GM21786 (cell line): ENCODE measurements at regions not wholly inside any gene's neighbourhood (a gene's known extent, or its start where the extent isn't known, plus 50 kb on each side); places are given as distances from the start of the nearest gene placed in this dataset.

Experiments used
- ATAC-seq: cut with Tn5 transposase; IDR thresholded peaks from one replicate; pipeline ENCODE4 v1.9.1; 2021; ENCODE audit not compliant: unreplicated experiment

DNA sequence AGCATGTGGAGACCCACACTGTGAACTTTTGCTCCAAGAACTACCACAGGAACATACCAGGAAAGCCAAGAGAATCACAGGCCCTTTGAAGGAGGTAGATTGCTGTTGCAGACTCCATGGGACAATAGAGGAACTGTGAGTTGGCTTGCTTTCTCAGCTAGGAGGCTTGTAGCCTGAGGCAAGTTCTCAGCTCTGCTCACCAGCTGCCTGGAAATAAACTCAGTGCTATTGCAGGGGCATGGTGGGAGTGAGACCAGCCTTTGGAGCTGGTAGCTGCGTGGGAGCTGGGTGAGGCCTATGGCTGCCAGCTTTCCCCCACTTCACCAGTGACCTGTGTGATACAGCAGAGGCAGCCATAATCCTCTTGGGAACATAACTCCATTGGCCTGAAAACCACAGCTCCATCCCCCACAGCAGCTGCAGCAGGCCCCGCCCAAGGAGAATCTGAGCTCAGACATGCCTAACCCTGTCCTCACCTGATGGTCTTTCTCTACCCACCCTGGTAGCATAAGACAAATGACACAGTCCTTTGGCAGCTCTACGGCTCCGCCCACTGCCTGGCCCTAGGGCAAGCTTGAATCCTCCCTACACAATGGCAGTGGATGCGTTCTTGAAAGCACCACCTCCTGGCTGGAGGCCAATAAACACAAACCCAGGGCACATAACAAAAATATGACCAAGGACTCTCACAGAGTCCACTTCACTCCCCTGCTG is 389.5 kb downstream of the KIF4B start:
- no peak for ATAC-seq

DNA sequence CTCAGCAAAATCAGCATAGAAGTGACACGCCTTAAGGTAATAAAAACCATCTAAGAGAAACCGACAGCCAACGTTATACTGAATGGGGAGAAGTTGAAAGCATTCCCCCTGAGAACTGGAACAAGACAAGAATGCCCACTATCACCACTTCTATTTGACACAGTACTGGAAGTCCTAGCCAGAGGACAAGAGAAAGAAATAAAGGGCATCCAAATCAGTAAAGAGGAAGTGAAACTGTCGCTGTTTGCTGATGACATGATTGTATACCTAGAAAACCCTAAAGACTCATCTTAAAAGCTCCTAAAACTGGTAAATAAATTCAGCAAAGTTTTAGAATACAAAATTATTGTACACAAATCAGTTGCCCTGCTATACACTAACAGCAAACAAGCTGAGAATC is 393.3 kb downstream of the KIF4B start:
- no peak for ATAC-seq

DNA sequence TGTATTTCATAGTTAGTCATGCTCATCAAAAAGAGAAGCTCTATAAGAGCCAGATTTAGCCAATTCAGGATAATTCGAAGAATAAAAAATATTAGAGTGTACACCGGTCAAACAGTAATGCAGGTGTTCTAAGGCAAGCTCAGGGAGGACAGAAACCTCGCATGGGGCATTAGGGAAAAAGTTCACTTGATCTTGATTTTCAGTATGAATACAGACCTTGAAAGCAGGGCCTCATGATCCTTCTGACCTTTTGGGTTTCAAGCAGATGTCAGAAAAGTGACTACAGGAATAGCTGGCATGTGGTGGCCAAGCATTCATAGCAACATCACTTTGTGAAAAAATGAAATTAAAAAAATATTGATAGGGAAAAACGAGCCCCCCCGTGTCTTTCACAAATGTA is 394.9 kb downstream of the KIF4B start:
- no peak for ATAC-seq

DNA sequence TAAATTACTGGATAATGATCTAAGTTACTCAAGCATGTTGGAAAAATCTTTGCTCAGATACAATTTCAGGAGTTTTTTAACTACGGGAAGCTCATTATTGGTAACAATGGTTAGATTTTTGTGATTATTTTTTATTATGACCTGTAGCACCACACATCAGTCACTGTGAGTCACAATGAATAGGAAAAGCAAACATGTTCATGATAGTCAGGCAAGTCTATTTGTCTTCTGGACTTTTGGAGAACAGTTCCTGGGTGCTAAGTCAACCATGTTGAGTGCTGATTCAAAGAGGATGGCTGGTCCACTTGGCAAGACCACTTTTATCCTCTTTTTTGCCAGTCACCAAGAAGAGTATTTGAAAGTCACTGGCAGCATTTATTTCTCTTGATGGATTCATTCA is 403.2 kb downstream of the KIF4B start:
- no peak for ATAC-seq

DNA sequence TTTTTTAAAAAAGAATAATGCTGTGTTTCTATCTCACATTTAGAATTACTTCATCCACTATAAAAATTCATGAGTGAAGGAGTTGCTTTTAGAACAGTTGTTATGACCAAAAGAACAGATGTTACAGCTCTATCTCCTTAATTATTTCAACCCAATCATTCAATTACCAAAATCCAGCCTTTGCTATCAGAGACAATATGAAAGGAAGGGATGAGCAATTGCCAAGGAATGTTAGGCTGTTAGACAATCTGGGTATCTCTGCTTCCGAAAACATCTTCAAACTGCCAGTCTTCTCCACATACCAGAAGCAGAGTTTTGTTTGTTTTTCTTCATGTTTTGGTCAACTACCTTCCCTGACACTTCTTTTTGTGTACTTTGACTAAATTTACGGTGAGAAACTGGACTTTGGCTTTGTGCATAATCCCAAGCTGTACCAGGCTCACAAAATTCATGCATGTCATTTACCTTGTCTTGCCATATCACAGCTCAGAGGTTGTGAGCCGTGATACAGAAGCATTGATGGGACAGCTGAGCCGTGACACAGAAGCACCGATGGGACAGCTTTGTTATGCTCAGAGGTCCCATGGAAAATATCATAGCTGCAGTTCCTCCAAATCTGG is 405.5 kb downstream of the KIF4B start:
- no peak for ATAC-seq

DNA sequence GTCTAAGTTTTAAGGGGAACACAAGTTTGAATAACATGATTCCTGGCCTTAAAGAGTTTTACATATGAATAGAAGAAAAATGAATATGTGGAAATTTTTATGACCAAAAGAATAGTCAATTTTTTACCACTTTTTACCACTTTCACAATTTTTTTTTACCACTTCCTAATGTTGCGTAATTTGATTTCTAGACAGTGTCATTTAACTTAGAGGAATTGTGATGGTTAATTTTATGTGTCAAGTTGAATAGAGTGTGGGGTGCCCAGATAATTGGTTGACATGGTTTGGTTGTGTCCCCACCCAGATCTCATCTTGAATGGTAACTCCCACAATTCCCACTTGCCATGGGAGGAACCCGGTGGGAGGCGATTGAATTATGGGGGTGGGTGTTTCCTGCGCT is 416.6 kb downstream of the KIF4B start:
- no peak for ATAC-seq

DNA sequence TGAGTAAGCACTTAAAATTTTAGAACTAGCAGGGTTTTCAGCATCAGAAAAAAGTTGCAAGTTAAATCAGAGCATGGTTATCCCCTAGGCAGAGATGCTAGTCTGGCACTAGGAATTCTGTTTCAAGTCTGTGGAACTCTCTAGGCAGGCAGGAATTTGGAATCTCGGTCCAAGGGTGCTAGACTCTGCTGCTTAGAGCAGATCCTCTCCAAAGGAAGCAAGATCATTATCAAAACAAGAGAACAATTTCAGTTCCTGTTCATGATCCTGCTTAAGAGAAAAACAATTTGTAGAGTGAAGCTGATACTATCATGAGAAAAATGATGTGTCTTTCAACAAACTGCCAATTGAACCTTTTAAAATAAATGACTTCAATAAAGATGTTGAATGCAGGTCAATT is 420.7 kb downstream of the KIF4B start:
- no peak for ATAC-seq

DNA sequence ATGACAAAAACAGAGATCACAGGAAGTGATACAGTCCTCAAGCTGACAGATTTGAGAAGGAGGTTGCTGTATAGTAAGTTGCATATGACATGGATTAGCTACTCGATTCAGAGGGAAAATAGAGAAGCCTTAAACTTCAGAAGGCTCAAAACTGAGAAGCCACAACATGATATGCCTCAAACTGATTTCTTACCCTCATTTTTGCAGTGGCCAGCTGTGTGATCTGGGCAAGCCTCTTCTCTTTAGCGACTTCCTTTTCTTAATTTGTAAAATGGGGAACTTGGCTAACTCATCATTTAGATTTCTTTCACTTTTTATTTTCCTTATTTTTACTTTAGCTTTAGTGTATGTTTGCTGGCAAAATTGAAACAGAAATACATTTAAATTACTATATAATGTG is 421.1 kb downstream of the KIF4B start:
- ATAC-seq = no peak

DNA sequence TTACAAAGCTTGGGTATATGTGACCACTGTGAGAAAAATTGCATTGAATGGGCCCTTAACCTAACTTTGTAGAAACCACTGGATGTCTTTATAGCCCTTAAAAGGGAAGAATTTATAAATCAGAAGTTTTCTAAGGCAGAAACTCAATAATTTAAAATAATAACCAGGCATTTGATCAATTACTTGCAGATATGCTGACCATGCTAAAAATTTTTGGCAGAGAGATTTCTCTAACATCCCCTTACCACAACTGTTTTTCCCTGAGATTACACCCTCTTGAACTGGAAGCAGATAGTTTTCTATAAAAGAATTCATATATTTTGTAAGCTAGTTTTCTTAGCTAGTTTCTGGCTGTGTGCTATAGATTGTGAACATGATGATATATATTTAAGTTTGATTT is 428.3 kb downstream of the KIF4B start:
- no peak for ATAC-seq

DNA sequence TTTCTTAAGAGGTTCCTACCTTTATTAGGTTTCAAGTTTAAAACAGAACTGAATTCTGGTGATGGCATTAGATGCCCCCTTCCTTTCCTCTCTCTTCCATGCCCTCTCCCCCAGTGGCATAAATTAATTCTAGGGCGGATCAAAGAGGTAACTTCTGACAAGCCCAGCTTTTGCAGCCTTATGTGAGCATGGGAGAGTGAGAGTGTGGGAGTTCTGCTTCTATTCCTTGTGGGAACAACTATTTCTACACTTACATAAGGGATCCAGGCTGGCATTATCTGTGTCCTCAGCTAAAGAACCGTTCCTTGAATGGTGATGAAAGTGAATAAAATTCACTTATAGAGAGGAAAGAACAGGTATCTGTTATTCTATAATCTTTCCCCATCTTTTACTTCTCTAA is 437.6 kb downstream of the KIF4B start:
- no peak for ATAC-seq

DNA sequence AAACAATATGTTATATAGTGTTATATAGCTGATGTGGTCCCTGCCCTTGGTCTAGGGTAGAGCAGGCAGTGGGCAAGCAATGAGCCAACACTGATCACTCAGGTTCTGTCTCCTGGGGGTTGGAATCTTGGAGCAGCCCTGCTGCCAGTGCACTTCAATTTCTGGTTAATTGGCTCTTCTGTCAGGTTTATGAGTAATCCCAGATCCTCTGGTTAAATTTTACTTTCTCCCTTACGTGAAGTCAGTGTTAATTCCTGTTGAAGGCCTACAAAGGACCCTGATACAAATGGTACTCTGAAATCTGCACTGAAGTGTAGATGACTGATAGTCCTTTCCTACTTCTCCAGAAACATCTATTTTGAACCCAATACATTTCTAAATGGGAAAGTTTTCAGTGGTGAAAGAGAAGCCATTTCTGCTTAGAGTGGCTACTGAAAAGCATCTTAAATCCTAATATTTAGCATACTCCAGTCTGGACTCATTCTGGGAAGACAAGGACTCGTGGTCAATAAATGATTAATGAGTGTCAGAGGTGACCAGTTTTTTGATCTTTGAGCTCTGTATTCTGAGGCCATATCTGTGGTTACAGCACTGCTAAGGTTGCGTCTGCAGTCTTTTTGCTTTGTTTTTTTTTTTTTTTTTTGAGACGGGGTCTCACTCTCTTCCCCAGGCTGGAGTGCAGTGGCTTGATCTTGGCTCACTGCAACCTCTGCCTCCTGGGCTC is 442.4 kb downstream of the KIF4B start:
- ATAC-seq = no peak

DNA sequence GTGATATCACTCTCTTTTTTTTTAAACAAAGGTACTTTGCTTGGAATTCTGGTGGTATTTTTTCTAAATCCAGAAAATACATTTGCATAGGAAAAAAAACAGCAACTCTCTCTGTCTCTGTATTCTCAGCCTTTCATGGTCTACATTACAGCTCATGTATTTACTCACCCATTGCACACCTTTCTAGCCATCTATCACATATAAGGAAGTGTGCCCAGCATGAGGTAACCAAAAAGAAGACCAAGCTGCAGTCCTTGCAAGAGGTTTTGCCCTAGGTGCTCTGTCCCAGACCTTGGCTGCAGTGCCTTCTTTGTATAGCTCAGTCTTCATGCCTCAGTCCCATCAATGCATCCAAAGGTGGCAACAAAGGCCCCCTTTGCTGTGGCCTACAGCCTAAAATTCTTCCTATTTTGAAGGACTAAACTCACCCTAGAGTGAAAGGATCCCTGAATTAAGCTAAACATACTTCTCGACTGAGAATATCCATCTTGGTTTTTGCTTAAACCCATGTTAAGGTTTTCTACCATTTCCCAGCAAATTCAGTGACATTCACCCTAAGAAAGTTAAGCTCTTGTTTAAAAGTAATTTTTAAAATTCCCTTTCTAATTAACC is 446.4 kb downstream of the KIF4B start:
- ATAC-seq = no peak

DNA sequence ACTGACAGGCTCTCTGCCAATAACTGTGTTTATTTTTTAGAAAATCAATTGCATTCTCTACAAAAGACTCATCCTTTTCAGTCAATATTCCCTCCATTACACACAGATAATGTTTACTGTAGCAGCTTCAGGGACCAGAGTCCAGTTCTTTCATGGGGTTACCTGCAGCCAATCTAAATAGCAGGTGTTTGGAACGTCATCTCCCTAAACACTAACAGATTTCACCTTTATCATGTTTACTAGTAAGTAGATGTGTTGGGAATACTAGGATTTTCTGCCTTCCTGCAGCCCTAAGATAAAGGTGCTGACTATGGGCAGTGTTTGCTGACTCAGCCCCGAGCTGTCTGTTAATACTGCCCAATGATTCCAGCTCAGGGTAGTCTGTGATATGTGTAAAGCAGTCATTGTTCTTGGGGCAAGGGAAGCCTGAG is 447.0 kb downstream of the KIF4B start:
- ATAC-seq = no peak

DNA sequence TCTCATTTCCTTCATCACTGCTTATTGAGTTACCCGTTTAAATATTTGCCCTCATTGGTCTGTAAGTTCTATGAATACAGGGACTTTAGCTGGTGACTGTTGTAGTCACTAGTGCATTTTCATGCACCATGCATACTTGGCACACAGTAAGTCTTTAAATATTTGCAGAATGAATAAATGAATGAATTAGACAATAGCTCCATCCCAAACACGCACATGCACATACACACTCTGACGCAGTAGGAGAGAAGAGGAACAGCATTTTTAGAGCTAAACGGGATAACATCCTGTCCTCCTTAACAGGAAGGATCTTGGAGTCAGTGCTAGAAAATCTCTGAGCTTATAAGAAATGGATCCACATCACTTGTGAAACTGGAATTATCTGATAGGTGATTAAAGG is 447.7 kb downstream of the KIF4B start:
- no peak for ATAC-seq

DNA sequence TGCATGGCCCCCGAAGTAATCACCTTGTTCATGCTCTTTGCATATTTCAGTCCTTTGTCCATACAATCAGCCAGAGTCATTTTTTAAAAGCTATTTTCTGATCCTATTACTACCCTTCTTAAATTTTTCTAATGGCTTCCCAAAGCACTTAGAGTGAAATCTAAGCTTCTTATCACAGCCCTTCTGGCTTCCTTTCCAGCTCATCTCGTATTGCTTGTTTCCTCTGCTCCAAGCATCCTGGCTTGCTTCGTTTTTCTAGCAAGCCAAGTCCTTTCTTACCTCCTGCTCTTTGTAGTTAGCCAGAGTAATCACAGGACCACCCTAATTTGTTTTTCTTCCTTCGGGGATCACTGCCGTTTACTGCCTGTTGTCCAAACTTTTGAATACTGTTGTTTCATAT is 453.3 kb downstream of the KIF4B start:
- no peak for ATAC-seq

DNA sequence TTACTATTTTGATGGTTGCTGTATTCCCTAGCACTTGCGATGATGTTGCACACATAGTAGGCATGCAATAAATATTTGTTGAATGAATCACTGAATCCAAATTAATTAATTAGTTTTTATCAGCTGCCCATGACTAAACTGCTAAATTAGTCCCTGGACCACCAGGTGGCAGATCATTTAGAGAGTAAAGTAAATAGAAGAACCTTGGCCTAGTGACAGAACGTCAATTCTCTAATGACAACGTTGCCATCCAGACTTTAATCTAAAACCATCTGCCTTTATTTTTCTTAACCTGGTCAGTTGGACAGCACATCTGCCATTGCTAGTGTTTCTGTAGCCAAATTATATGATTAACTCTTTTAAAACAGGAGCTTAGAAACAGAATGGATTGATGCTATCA is 457.5 kb downstream of the KIF4B start:
- no peak for ATAC-seq

DNA sequence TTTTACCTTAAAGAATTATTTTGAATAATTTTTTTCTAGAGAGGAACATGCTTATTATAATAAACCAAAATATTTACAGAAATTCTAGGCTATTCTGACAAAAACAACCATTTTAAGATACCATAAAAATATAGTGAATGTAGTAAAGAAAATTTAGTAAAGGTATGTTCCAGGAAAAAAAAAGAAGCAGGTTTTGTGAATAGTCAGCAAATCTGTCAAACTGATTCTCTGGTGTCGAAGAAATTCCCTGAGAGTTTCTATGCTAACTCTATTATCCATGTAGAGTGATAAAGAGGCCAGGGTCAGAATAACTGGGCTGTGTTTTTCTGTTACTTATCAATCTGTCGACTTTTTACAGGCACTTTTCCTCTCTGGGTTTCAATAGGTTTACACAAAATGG is 459.2 kb downstream of the KIF4B start:
- no peak for ATAC-seq

DNA sequence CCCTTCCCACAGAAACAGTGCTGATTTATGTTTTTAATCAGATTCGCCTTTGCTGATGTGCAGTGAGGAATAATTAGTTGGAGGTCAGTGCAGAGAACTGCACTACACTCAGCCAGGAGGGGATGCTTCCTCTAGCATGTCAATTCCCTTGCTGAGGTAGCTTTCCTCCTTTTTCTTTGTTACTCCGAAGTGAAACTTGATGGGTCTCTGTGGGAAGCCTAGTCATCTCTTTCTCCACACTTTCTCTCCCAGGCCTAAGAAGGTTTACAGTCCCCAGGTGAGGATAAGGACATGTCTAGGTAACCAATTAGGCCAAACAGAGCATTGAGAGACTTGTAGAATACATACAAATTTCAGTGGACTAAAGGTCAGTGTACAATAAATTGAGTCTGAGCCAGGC is 461.8 kb downstream of the KIF4B start:
- ATAC-seq = no peak

DNA sequence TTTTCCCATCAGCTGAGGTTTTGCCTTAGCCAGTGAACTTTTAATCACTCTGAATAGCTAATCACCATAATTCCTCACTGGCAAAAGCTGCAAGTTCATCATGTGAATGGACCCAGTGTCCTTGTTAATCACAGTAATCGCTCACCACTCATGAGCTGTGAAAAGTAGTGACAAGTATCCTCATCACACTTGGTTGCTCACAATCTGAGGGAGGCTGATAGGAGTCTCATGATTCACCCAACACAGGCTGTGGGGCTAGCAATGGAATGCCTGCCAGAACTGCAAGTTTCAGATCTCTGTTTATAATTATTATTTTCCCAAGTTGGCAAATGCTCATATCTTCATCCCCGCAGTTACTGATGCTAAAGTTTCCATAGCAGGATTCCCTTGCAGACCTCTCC is 467.2 kb downstream of the KIF4B start:
- ATAC-seq = no peak

DNA sequence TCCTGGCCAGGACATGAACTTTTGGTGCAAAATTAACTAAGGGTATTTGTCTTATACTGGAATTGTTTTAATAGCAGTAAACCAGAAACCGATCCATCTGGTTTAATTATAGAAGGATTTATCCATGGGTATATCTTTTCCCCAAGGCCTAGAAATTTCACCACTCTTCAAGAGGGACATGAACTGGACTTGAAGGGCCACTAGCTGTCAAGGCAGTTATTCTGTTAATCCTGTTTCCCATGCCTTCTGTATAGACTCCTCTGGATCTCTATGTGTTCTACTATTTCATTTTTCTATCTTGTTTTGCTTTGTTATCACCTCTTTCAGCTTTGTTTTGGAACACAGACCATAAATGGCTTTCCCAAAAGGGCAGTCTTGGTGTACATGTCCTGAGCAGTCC is 467.6 kb downstream of the KIF4B start:
- no peak for ATAC-seq

DNA sequence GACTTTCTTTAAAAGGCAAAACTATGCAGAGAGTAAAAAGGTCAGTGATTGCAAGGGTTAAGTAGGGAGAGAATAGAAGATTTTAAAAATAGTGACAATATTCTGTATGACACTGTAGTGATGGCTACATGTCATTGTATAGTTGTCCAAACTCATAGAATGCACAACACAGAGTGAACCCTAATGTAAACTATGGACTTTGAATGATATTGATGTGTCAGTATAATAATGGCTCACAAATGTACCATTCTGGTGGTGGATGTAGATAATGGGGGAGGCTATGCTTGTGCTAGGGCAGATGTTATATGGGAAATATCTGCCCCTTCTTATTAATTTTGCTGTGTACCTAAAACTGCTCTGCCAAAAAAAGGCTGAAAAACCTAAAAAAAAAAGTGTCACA is 468.9 kb downstream of the KIF4B start:
- no peak for ATAC-seq

DNA sequence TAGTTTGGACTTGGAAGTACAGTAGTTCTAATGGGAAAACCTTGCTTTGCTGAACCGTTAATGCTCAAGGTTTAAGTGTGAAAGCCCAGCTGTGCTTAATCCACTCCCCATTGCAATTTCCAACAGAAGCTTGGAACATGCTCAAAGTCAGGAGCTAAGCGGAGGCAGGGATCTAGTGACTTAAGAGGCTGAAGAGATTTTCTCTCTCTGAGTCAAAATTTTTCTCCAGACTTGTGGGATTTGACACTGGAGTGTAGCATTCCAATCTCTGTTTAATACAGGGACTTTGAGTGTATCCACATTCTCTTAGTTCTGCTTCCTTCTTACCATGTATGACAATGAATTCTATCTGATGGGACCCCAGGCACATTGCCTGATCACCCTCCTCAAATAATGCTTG is 471.8 kb downstream of the KIF4B start:
- no peak for ATAC-seq
